ENCODE measurements at regions not wholly inside any gene's neighbourhood (a gene's known extent, or its start where the extent isn't known, plus 50 kb on each side); places are given as distances from the start of the nearest gene placed in this dataset.

DNA sequence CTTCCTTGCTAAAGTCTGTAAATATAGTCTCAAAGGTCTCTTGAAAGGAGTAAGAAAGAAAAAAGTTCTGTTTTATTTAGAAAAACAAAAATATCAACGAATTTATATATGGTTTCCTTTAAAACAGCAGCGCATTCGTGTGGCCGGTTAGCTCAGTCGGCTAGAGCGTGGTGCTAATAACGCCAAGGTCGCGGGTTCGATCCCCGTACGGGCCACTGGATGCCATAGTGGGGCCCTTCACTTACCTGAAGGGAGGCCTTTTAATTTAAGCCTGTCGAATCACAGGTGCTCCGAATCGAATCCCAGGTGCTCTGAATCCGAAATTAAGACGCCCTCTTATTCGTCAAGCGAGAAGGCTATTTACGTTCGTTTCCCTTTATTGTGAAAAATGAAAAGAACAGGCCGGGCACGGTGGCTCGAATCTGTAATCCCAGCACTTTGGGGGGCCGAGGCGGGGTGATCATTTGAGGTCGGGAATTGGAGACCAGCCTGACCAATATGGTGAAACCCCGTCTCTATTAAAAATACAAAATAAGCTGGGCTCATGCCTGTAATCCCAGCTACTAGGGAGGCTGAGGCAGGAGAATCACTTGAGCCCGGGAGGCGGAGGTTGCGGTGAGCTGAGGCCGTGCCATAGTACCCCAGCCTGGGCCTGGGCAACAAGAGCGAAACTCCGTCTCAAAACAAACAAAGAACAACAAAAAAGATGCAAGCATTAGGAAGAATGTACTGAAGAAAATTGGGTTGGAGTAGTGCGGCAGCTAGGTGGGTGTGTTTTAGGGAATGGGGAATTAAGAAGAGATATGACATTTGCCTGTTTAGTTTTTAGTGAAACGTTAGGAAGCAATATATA is 195.8 kb upstream of the ZNF184 start:
- TF ChIP-seq, protein P1, sequence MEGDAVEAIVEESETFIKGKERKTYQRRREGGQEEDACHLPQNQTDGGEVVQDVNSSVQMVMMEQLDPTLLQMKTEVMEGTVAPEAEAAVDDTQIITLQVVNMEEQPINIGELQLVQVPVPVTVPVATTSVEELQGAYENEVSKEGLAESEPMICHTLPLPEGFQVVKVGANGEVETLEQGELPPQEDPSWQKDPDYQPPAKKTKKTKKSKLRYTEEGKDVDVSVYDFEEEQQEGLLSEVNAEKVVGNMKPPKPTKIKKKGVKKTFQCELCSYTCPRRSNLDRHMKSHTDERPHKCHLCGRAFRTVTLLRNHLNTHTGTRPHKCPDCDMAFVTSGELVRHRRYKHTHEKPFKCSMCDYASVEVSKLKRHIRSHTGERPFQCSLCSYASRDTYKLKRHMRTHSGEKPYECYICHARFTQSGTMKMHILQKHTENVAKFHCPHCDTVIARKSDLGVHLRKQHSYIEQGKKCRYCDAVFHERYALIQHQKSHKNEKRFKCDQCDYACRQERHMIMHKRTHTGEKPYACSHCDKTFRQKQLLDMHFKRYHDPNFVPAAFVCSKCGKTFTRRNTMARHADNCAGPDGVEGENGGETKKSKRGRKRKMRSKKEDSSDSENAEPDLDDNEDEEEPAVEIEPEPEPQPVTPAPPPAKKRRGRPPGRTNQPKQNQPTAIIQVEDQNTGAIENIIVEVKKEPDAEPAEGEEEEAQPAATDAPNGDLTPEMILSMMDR (conservative IDR thresholded peaks at IDR 0.05 in 1 of 2, IDR thresholded peaks at IDR 0.05 in 1 of 2; ENCODE audit: extremely low read depth in 1 of 2, insufficient read depth in 1 of 2, low read depth in 1 of 2, low read length in 2 of 2), result no peak
- TF ChIP-seq EZH2 (IDR thresholded peaks at IDR 0.05; ENCODE audit: borderline replicate concordance, low read length), result no peak
